HEK293 (cell line): ENCODE measurements at regions not wholly inside any gene's neighbourhood (a gene's known extent, or its start where the extent isn't known, plus 50 kb on each side); places are given as distances from the start of the nearest gene placed in this dataset.

Source experiments
- CTCF ChIA-PET: fragments of 350-600 bp; formaldehyde crosslinking; extraction: SDS; loops from one replicate; lab custom pipeline; 2021; ENCODE audit warnings: antibody characterized with exemption; lab: Yijun Ruan, JAX
- POLR2A ChIA-PET: fragments of 300-600 bp; formaldehyde crosslinking; extraction: SDS; loops from one replicate; lab custom pipeline; 2020; ENCODE audit warnings: antibody characterized with exemption, inconsistent platforms; lab: Yijun Ruan, JAX
- H3K27ac ChIP-seq: fragments of 200-500 bp; sonication (Bioruptor generic); 2 replicates; pipeline ENCODE4 v1.5.1; 2014; ENCODE audit warnings: low read depth, low read length, control low read depth, inconsistent platforms; ENCODE audit errors: extremely low read depth
- H3K36me3 ChIP-seq, 2 experiments: fragments of 200-500 bp in 1 of 2; sonication (Bioruptor generic) in 1 of 2; 1 replicate in 1 of 2; 2 replicates in 1 of 2; pipeline ENCODE4 v1.5.1; 2014 to 2017; ENCODE audit warnings: inconsistent platforms in 2 of 2, low read length in 2 of 2; ENCODE audit not compliant: control insufficient read depth in 2 of 2, insufficient read depth in 1 of 2
- H3K4me1 ChIP-seq: fragments of 200-500 bp; sonication (Bioruptor generic); 2 replicates; pipeline ENCODE4 v1.5.1; 2014; ENCODE audit warnings: mild to moderate bottlenecking, low read length, inconsistent platforms; ENCODE audit not compliant: control insufficient read depth, insufficient read depth
- H3K4me3 ChIP-seq: 2 replicates; pipeline ENCODE4 v1.5.1; 2011; ENCODE audit warnings: low read depth, mild to moderate bottlenecking, control low read depth, low read length, moderate library complexity
- H3K9me3 ChIP-seq: fragments of 200-500 bp; sonication (Bioruptor generic); 2 replicates; pipeline ENCODE4 v1.5.1; 2014; ENCODE audit warnings: low read depth, low read length, inconsistent platforms; ENCODE audit not compliant: control insufficient read depth, insufficient read depth
- BCL11B ChIP-seq: fragments of 450-650 bp; formaldehyde crosslinking; IDR thresholded peaks from 2 replicates; pipeline ENCODE4 v1.5.1; 2016; ENCODE audit warnings: low read depth, missing biosample characterization, missing genetic modification characterization
- GLI2 ChIP-seq: fragments of 450-650 bp; formaldehyde crosslinking; IDR thresholded peaks from 2 replicates; pipeline ENCODE4; 2017; ENCODE audit warnings: missing biosample characterization, missing genetic modification characterization, low read depth, borderline replicate concordance
- GLI4 ChIP-seq: fragments of 450-650 bp; formaldehyde crosslinking; IDR thresholded peaks from 2 replicates; pipeline ENCODE4 v1.5.1; 2016; ENCODE audit warnings: missing biosample characterization, missing genetic modification characterization
- HOXD13 ChIP-seq: sonication (generic); formaldehyde crosslinking; IDR thresholded peaks from 2 replicates; pipeline ENCODE4 v1.8.0; 2022; ENCODE audit warnings: missing genetic modification reagents, borderline replicate concordance
- KLF9 ChIP-seq: fragments of 450-650 bp; formaldehyde crosslinking; IDR thresholded peaks from 2 replicates; pipeline ENCODE4 v1.5.1; 2016; ENCODE audit warnings: missing biosample characterization, missing genetic modification characterization, low read depth
- PRDM10 ChIP-seq: fragments of 450-650 bp; formaldehyde crosslinking; IDR thresholded peaks from 2 replicates; pipeline ENCODE4 v1.5.1; 2016; ENCODE audit warnings: missing biosample characterization, missing genetic modification characterization
- SCRT1 ChIP-seq: fragments of 450-650 bp; formaldehyde crosslinking; IDR thresholded peaks from 2 replicates; pipeline ENCODE4 v1.5.1; 2016; ENCODE audit warnings: missing biosample characterization, missing genetic modification characterization, borderline replicate concordance
- WT1 ChIP-seq: fragments of 450-650 bp; formaldehyde crosslinking; IDR thresholded peaks from 2 replicates; pipeline ENCODE4 v1.5.1; 2016; ENCODE audit warnings: missing biosample characterization, missing genetic modification characterization
- ZBTB1 ChIP-seq: fragments of 450-650 bp; formaldehyde crosslinking; IDR thresholded peaks from 2 replicates; pipeline ENCODE4 v1.5.1; 2016; ENCODE audit warnings: missing biosample characterization, missing genetic modification characterization
- ZBTB26 ChIP-seq: fragments of 450-650 bp; formaldehyde crosslinking; optimal IDR thresholded peaks from 2 replicates; pipeline ENCODE3; 2016; ENCODE audit warnings: missing biosample characterization, mild to moderate bottlenecking, missing genetic modification characterization
- ZBTB44 ChIP-seq: fragments of 450-650 bp; IDR thresholded peaks from 2 replicates; pipeline ENCODE4 v1.5.1; 2018; ENCODE audit warnings: missing biosample characterization, mild to moderate bottlenecking, missing genetic modification characterization
- ZNF148 ChIP-seq: fragments of 450-650 bp; formaldehyde crosslinking; IDR thresholded peaks from 2 replicates; pipeline ENCODE4 v1.5.0; 2017; ENCODE audit warnings: missing biosample characterization, missing genetic modification characterization, borderline replicate concordance
- ZNF19 ChIP-seq: fragments of 450-650 bp; formaldehyde crosslinking; IDR thresholded peaks from 2 replicates; pipeline ENCODE4; 2016; ENCODE audit warnings: missing biosample characterization, missing genetic modification characterization, low read depth
- ZNF211 ChIP-seq: fragments of 450-650 bp; formaldehyde crosslinking; IDR thresholded peaks from 2 replicates; pipeline ENCODE4 v1.5.1; 2016; ENCODE audit warnings: low read depth, missing biosample characterization, missing genetic modification characterization
- ZNF24 ChIP-seq: fragments of 450-650 bp; formaldehyde crosslinking; IDR thresholded peaks from 2 replicates; pipeline ENCODE4 v1.5.1; 2016; ENCODE audit warnings: missing biosample characterization, missing genetic modification characterization
- ZNF280C ChIP-seq: fragments of 450-650 bp; formaldehyde crosslinking; IDR thresholded peaks from 2 replicates; pipeline ENCODE4 v1.5.1; 2016; ENCODE audit warnings: missing biosample characterization, missing genetic modification characterization
- ZNF514 ChIP-seq: fragments of 450-650 bp; formaldehyde crosslinking; IDR thresholded peaks from 2 replicates; pipeline ENCODE4 v1.5.1; 2016; ENCODE audit warnings: missing biosample characterization, missing genetic modification characterization
- ZNF629 ChIP-seq: fragments of 450-650 bp; formaldehyde crosslinking; IDR thresholded peaks from 2 replicates; pipeline ENCODE4 v1.5.1; 2017; ENCODE audit warnings: missing biosample characterization, missing genetic modification characterization

GRCh38 chr15:98288091-98288590 is 327.6 kb downstream of the ARRDC4 start:
- TF ChIP-seq ZNF148 (tag by site-specific recombination) (no peak), GLI2 (no peak), ZNF280C (tag by site-specific recombination) (no peak), PRDM10 (tag by site-specific recombination) (no peak), ZBTB44 (no peak), ZNF24 (tag by site-specific recombination) (no peak), GLI4 (no peak), ZNF629 (no peak), ZNF211 (no peak), ZBTB1 (tag by site-specific recombination) (no peak), ZNF514 (tag by site-specific recombination) (no peak), HOXD13 (CRISPR knock-in tag) (no peak), KLF9 (tag by site-specific recombination) (no peak)
- Histone ChIP-seq H3K4me3 (no peak overlapping the region), H3K4me1 (peaks cover 6% of the 10 kb centered on the region; the same call in 1 of the 2 replicates), H3K36me3 (no peaks in the 10 kb centered on the region), H3K27ac (no peak overlapping the region), H3K9me3 (no peaks in the 10 kb centered on the region)
- CTCF ChIA-PET: interaction anchor here (1.5 kb wide), 1 partner anchor 153 kb away, joined by 4 read pairs; no protein-coding TSS in a partner anchor
- POLR2A ChIA-PET: interaction anchor here (0.6 kb wide), 1 partner anchor 93 kb away, joined by 3 read pairs; no protein-coding TSS in a partner anchor

GRCh38 chr15:98289747-98290146 is 329.2 kb downstream of the ARRDC4 start:
- H3K4me3 ChIP-seq: no peak overlapping the region
- H3K4me1 ChIP-seq: peaks cover 7% of the 10 kb centered on the region
- no peaks in the 10 kb centered on the region for H3K36me3 ChIP-seq
- ChIA-PET CTCF (interaction anchor here (0.7 to 1.3 kb wide), 4 partner anchors 21 to 139 kb away, joined by 3 to 4 read pairs (median 4); no protein-coding TSS in a partner anchor), POLR2A (interaction anchor here (0.7 kb wide), 1 partner anchor 664 kb away, joined by 5 read pairs; no protein-coding TSS in a partner anchor)
- H3K27ac ChIP-seq: no peak overlapping the region
- no peaks in the 10 kb centered on the region for H3K9me3 ChIP-seq
- TF ChIP-seq ZNF19 (tag by site-specific recombination): no peak
- TF ChIP-seq WT1: no peak
- TF ChIP-seq ZBTB26 (tag by site-specific recombination): no peak
- TF ChIP-seq SCRT1 (tag by site-specific recombination): no peak
- no peak for TF ChIP-seq BCL11B (tag by site-specific recombination)
